Liver (tissue), 8 donors: ENCODE measurements at regions not wholly inside any gene's neighbourhood (a gene's known extent, or its start where the extent isn't known, plus 50 kb on each side); places are given as distances from the start of the nearest gene placed in this dataset.

Experiments
- DNase-seq: peaks from one replicate; pipeline ENCODE4 v3.0.0-alpha.2; 2017; ENCODE audit warnings: low spot score
- H3K27ac ChIP-seq, 2 donors: one replicate each; pipeline ENCODE4 v1.7.0; 2013; ENCODE audit warnings: inconsistent platforms in 2 of 2, low read length in 2 of 2, control low read depth in 1 of 2, low read depth in 1 of 2, mild to moderate bottlenecking in 1 of 2
- H3K27me3 ChIP-seq, 4 donors: one replicate each; pipeline versions ENCODE4 v1.6.1 to v1.7.0; 2013; ENCODE audit warnings: low read length in 3 of 4, inconsistent platforms in 1 of 4, mild to moderate bottlenecking in 1 of 4, moderate library complexity in 1 of 4; ENCODE audit not compliant: control insufficient read depth in 4 of 4, insufficient read depth in 4 of 4
- H3K36me3 ChIP-seq, 4 donors: one replicate each; pipeline versions ENCODE4 v1.6.1 to v1.7.0; 2013; ENCODE audit warnings: low read length in 3 of 4, mild to moderate bottlenecking in 3 of 4, low read depth in 1 of 4, moderate library complexity in 1 of 4; ENCODE audit not compliant: control insufficient read depth in 4 of 4, insufficient read depth in 3 of 4
- H3K4me1 ChIP-seq, 4 donors: one replicate each; pipeline versions ENCODE4 v1.6.1 to v1.7.0; 2013; ENCODE audit warnings: low read length in 3 of 4, mild to moderate bottlenecking in 3 of 4, moderate library complexity in 1 of 4; ENCODE audit not compliant: control insufficient read depth in 4 of 4, insufficient read depth in 4 of 4
- H3K4me3 ChIP-seq, 3 donors: one replicate each; pipeline versions ENCODE4 v1.6.1 to v1.7.0; 2013; ENCODE audit warnings: low read length in 3 of 3, control low read depth in 1 of 3, low read depth in 1 of 3, mild to moderate bottlenecking in 1 of 3
- H3K9ac ChIP-seq, 2 donors: one replicate each; pipeline ENCODE4 v1.7.0; 2013; ENCODE audit warnings: low read length in 2 of 2, mild to moderate bottlenecking in 2 of 2, moderate library complexity in 2 of 2, control low read depth in 1 of 2, low read depth in 1 of 2
- H3K9me3 ChIP-seq, 4 donors: one replicate each; pipeline versions ENCODE4 v1.6.1 to v1.7.0; 2013; ENCODE audit warnings: low read length in 3 of 4; ENCODE audit not compliant: control insufficient read depth in 4 of 4
- ATF3 ChIP-seq: IDR thresholded peaks from 2 replicates; pipeline ENCODE4 v1.6.1; 2016; ENCODE audit warnings: antibody characterized with exemption
- CTCF ChIP-seq: fragments of 150-350 bp; IDR thresholded peaks from 2 replicates; pipeline ENCODE4 v1.5.1; 2017; ENCODE audit warnings: improper control_type of control experiment, low read depth, low read length; ENCODE audit not compliant: missing input control
- EGR1 ChIP-seq, 2 donors: IDR thresholded peaks; 2 replicates each; pipeline ENCODE4 v1.6.1; 2016 to 2018; ENCODE audit warnings: antibody characterized with exemption in 2 of 2, low read depth in 2 of 2
- FOXA1 ChIP-seq: IDR thresholded peaks from 2 replicates; pipeline ENCODE4 v1.6.1; 2016; ENCODE audit warnings: antibody characterized with exemption
- FOXA2 ChIP-seq: IDR thresholded peaks from 2 replicates; pipeline ENCODE4 v1.6.1; 2016; ENCODE audit warnings: antibody characterized with exemption
- GABPA ChIP-seq, 2 donors: IDR thresholded peaks in 1 of 2; conservative IDR thresholded peaks in 1 of 2; 2 replicates each; pipeline ENCODE4 v1.6.1; 2016; ENCODE audit warnings: antibody characterized with exemption in 2 of 2, mild to moderate bottlenecking in 1 of 2, moderate library complexity in 1 of 2
- HNF4G ChIP-seq: IDR thresholded peaks from 2 replicates; pipeline ENCODE4 v1.6.1; 2016; ENCODE audit warnings: antibody characterized with exemption
- JUND ChIP-seq, 2 donors: IDR thresholded peaks; 2 replicates each; pipeline ENCODE4 v1.6.1; 2016; ENCODE audit warnings: antibody characterized with exemption in 2 of 2
- MAX ChIP-seq: IDR thresholded peaks from 2 replicates; pipeline ENCODE4 v1.6.1; 2016; ENCODE audit warnings: antibody characterized with exemption
- NR2F2 ChIP-seq: IDR thresholded peaks from 2 replicates; pipeline ENCODE4 v1.6.1; 2016; ENCODE audit warnings: antibody characterized with exemption
- RAD21 ChIP-seq, 2 donors: IDR thresholded peaks; 2 replicates each; pipeline ENCODE4 v1.6.1; 2016; ENCODE audit warnings: antibody characterized with exemption in 2 of 2, mild to moderate bottlenecking in 2 of 2
- REST ChIP-seq: IDR thresholded peaks from 2 replicates; pipeline ENCODE4 v1.6.1; 2016; ENCODE audit warnings: antibody characterized with exemption, mild to moderate bottlenecking
- RXRA ChIP-seq, 2 donors: IDR thresholded peaks; 2 replicates each; pipeline ENCODE4 v1.6.1; 2017 to 2018; ENCODE audit warnings: antibody characterized with exemption in 2 of 2, mild to moderate bottlenecking in 1 of 2
- SP1 ChIP-seq: IDR thresholded peaks from 2 replicates; pipeline ENCODE4 v1.6.1; 2018; ENCODE audit warnings: antibody characterized with exemption, mild to moderate bottlenecking
- TAF1 ChIP-seq: conservative IDR thresholded peaks from 2 replicates; pipeline ENCODE4 v1.6.1; 2016; ENCODE audit warnings: antibody characterized with exemption, mild to moderate bottlenecking
- YY1 ChIP-seq: IDR thresholded peaks from 2 replicates; pipeline ENCODE4 v1.6.1; 2016; ENCODE audit warnings: antibody characterized with exemption, mild to moderate bottlenecking
- ZBTB33 ChIP-seq: IDR thresholded peaks from 2 replicates; pipeline ENCODE4 v1.6.1; 2016; ENCODE audit warnings: antibody characterized with exemption
- WGBS: extraction: QIAGEN DNeasy Blood & Tissue Kit; methylation state at CpG from one replicate; pipeline ENCODE4 v1.1.7; 2013; 5-methylcytosine and 5-hydroxymethylcytosine counted together
- donor health status: healthy.
- donor health status: healthy.
- donor health status: healthy.
- donor health status: healthy.
- donor health status: healthy.

DNA sequence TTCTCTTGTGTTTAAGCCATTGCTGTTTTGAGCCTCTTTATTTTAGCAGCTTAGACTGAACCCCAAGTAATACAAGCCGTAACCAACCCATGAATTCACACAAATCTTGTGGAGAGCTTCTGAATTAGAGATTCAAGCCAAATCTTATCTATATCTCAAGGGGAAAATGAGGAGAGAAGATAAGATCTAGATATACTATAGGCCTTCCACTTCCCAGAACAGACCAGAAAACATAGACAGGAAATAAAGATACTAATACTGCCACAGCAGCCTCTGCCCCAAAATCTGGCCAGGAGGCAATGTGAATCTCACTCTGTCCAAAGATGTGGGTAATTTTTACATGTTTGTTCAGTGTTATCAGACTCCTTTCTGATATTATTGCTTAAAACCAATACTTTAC lies 307.2 kb downstream of the PTEN start:
- Histone ChIP-seq H3K4me1 (no peaks in the 10 kb centered on the region), H3K27me3 (no peaks in the 10 kb centered on the region), H3K9ac (no peak overlapping the region), H3K9me3 (peaks cover 0 to 2% (median 0%) of the 10 kb centered on the region in 4 donors), H3K36me3 (no peaks in the 10 kb centered on the region), H3K4me3 (no peak overlapping the region), H3K27ac (no peak overlapping the region)
- WGBS, result 98% methylated on average over 1 of the region's 1 CpG
- no peak for TF ChIP-seq FOXA1
- TF ChIP-seq FOXA2, result no peak
- no peak for TF ChIP-seq GABPA (IDR thresholded peaks at IDR 0.05 in 1 of 2, conservative IDR thresholded peaks at IDR 0.05 in 1 of 2)
- TF ChIP-seq NR2F2, result no peak
- TF ChIP-seq MAX, result no peak
- TF ChIP-seq ATF3, result no peak
- no peak for TF ChIP-seq JUND (IDR thresholded peaks at IDR 0.05)
- TF ChIP-seq YY1, result no peak
- TF ChIP-seq RXRA (IDR thresholded peaks at IDR 0.05), result no peak
- TF ChIP-seq ZBTB33, result no peak
- no peak for DNase-seq

DNA sequence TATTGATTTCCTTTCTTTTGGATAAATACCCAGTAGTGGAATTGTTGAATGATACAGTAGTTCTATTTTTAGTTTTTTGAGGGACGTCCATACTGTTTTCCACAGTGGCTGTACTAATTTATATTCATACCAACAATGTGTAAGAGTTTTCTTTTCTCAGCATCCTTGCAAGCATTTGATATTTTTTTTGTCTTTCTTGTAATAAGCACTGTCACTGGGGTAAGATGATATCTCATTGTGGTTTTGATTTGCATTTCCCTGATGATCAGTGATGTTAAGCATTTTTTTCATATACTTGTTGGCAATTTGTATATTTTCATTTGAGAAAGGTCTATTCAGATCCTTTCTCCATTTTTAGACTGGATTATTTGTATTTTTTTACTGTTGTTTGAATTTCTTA lies 308.7 kb downstream of the PTEN start:
- H3K27me3 ChIP-seq, result no peaks in the 10 kb centered on the region
- H3K9me3 ChIP-seq, result peaks cover 0 to 2% (median 0%) of the 10 kb centered on the region in 4 donors
- TF ChIP-seq CTCF (no peak), EGR1 (IDR thresholded peaks at IDR 0.05; ENCODE audit: low read depth in 2 of 2) (no peak), RAD21 (IDR thresholded peaks at IDR 0.05) (no peak), FOXA2 (no peak), JUND (IDR thresholded peaks at IDR 0.05) (no peak), FOXA1 (no peak), SP1 (no peak), NR2F2 (no peak), HNF4G (no peak), RXRA (IDR thresholded peaks at IDR 0.05) (no peak), ATF3 (no peak), YY1 (no peak), GABPA (IDR thresholded peaks at IDR 0.05 in 1 of 2, conservative IDR thresholded peaks at IDR 0.05 in 1 of 2) (no peak), ZBTB33 (no peak), REST (no peak), TAF1 (no peak)
- no peaks in the 10 kb centered on the region for H3K36me3 ChIP-seq
- H3K4me1 ChIP-seq, result no peaks in the 10 kb centered on the region
- DNase-seq, result no peak
- no peak overlapping the region for H3K27ac ChIP-seq
- WGBS, result 72% methylated on average over 1 of the region's 1 CpG
- H3K4me3 ChIP-seq, result no peak overlapping the region
- no peak overlapping the region for H3K9ac ChIP-seq
